H9 (cell line): ENCODE measurements at regions not wholly inside any gene's neighbourhood (a gene's known extent, or its start where the extent isn't known, plus 50 kb on each side); places are given as distances from the start of the nearest gene placed in this dataset.

ENCODE experiments used
- DNase-seq: peaks from one replicate; pipeline ENCODE4 v3.0.0-alpha.2; 2017
- H2AFZ ChIP-seq: one replicate; pipeline ENCODE4 v1.6.1; 2013; ENCODE audit warnings: mild to moderate bottlenecking, low read length, control low read depth, moderate library complexity
- H2AK5ac ChIP-seq: 2 replicates; pipeline ENCODE4 v1.6.1; 2013; ENCODE audit warnings: low read length, control low read depth, mixed read lengths; ENCODE audit not compliant: insufficient read length
- H2BK120ac ChIP-seq: one replicate; pipeline ENCODE4 v1.6.1; 2013; ENCODE audit warnings: low read depth, mild to moderate bottlenecking, low read length, control low read depth, inconsistent platforms; ENCODE audit not compliant: poor library complexity, severe bottlenecking
- H2BK12ac ChIP-seq: 2 replicates; pipeline ENCODE4 v1.6.1; 2013; ENCODE audit warnings: low read length, control low read depth, mixed read lengths, low read depth; ENCODE audit not compliant: insufficient read length
- H2BK15ac ChIP-seq: 2 replicates; pipeline ENCODE4 v1.6.1; 2013; ENCODE audit warnings: low read depth, low read length, control low read depth
- H2BK20ac ChIP-seq: one replicate; pipeline ENCODE4 v1.6.1; 2013; ENCODE audit warnings: low read depth, mild to moderate bottlenecking, low read length, control low read depth, inconsistent platforms; ENCODE audit not compliant: poor library complexity, severe bottlenecking
- H2BK5ac ChIP-seq: 2 replicates; pipeline ENCODE4 v1.6.1; 2013; ENCODE audit warnings: low read length, control low read depth, mixed read lengths; ENCODE audit not compliant: insufficient read length
- H3K14ac ChIP-seq: 2 replicates; pipeline ENCODE4 v1.6.1; 2013; ENCODE audit warnings: low read length, control low read depth; ENCODE audit not compliant: insufficient read depth
- H3K18ac ChIP-seq: 2 replicates; pipeline ENCODE4 v1.6.1; 2013; ENCODE audit warnings: low read depth, mild to moderate bottlenecking, mixed read lengths, low read length, control low read depth; ENCODE audit not compliant: insufficient read length
- H3K23ac ChIP-seq: 2 replicates; pipeline ENCODE4 v1.6.1; 2013; ENCODE audit warnings: low read length, control low read depth, mixed read lengths, low read depth; ENCODE audit not compliant: insufficient read length
- H3K23me2 ChIP-seq: 2 replicates; pipeline ENCODE4 v1.6.1; 2013; ENCODE audit warnings: low read depth, mild to moderate bottlenecking, mixed read lengths, low read length, control low read depth; ENCODE audit not compliant: insufficient read length, poor library complexity, severe bottlenecking
- H3K27ac ChIP-seq: 2 replicates; pipeline ENCODE4 v1.5.1; 2013; ENCODE audit warnings: low read length, control low read depth, mixed read lengths, low read depth; ENCODE audit not compliant: insufficient read length
- H3K27me3 ChIP-seq: 2 replicates; pipeline ENCODE4 v1.6.1; 2013; ENCODE audit warnings: low read length, control low read depth, inconsistent platforms; ENCODE audit not compliant: insufficient read depth
- H3K4ac ChIP-seq: 2 replicates; pipeline ENCODE4 v1.6.1; 2013; ENCODE audit warnings: low read depth, mild to moderate bottlenecking, control low read depth, inconsistent platforms, low read length, moderate library complexity
- H3K4me1 ChIP-seq: 2 replicates; pipeline ENCODE4 v1.6.1; 2013; ENCODE audit warnings: low read length, control low read depth, inconsistent platforms; ENCODE audit not compliant: insufficient read depth
- H3K4me2 ChIP-seq: 2 replicates; pipeline ENCODE4 v1.6.1; 2013; ENCODE audit warnings: low read length, control low read depth, mixed read lengths; ENCODE audit not compliant: insufficient read length, insufficient read depth
- H3K56ac ChIP-seq: 2 replicates; pipeline ENCODE4 v1.6.1; 2013; ENCODE audit warnings: low read depth, mild to moderate bottlenecking, mixed read lengths, low read length, control low read depth; ENCODE audit not compliant: insufficient read length
- H3K79me1 ChIP-seq: 2 replicates; pipeline ENCODE4 v1.6.1; 2013; ENCODE audit warnings: low read depth, mild to moderate bottlenecking, moderate library complexity, low read length, control low read depth, inconsistent platforms; ENCODE audit not compliant: insufficient read depth, poor library complexity, severe bottlenecking
- H3K79me2 ChIP-seq: 2 replicates; pipeline ENCODE4 v1.6.1; 2013; ENCODE audit warnings: low read length, control low read depth, inconsistent platforms; ENCODE audit not compliant: insufficient read depth
- H3K9ac ChIP-seq: 2 replicates; pipeline ENCODE4 v1.6.1; 2013; ENCODE audit warnings: low read length, control low read depth, mixed read lengths; ENCODE audit not compliant: insufficient read length; ENCODE audit errors: extremely low read depth
- H3K9me3 ChIP-seq: one replicate; pipeline ENCODE4 v1.6.1; 2013; ENCODE audit warnings: low read depth, low read length, inconsistent platforms; ENCODE audit not compliant: control insufficient read depth
- H3T11ph ChIP-seq: one replicate; pipeline ENCODE4 v1.6.1; 2013; ENCODE audit warnings: mild to moderate bottlenecking, low read length, control low read depth, inconsistent platforms
- H4K20me1 ChIP-seq: one replicate; pipeline ENCODE4 v1.6.1; 2013; ENCODE audit not compliant: control insufficient read depth, insufficient read length, insufficient read depth
- H4K5ac ChIP-seq: 2 replicates; pipeline ENCODE4 v1.6.1; 2013; ENCODE audit warnings: low read depth, mild to moderate bottlenecking, mixed read lengths, low read length, control low read depth; ENCODE audit not compliant: insufficient read length
- H4K8ac ChIP-seq: replicated peaks from 2 replicates; pipeline ENCODE4 v1.6.1; 2013; ENCODE audit warnings: low read length, control low read depth, mixed read lengths, low read depth; ENCODE audit not compliant: insufficient read length
- H4K91ac ChIP-seq: 2 replicates; pipeline ENCODE4 v1.6.1; 2013; ENCODE audit warnings: low read depth, mild to moderate bottlenecking, moderate library complexity, mixed read lengths, low read length, control low read depth; ENCODE audit not compliant: insufficient read length
- H3K27ac Mint-ChIP-seq, 3 experiments: 2 replicates in 2 of 3; 3 replicates in 1 of 3; pipeline ENCODE4 v1.8.0; 2020 to 2021; ENCODE audit warnings: mixed read lengths in 3 of 3, mild to moderate bottlenecking in 1 of 3, moderate library complexity in 1 of 3
- H3K27me3 Mint-ChIP-seq: 2 replicates; pipeline ENCODE4 v1.8.0; 2021; ENCODE audit warnings: low read depth, mild to moderate bottlenecking, moderate library complexity, mixed read lengths
- H3K36me3 Mint-ChIP-seq, 3 experiments: 2 replicates in 2 of 3; 3 replicates in 1 of 3; pipeline ENCODE4 v1.8.0; 2020 to 2021; ENCODE audit warnings: low read depth in 3 of 3, mixed read lengths in 3 of 3; ENCODE audit not compliant: insufficient read depth in 1 of 3
- H3K4me1 Mint-ChIP-seq, 2 experiments: 2 replicates each; pipeline ENCODE4 v1.8.0; 2020; ENCODE audit warnings: mixed read lengths in 2 of 2
- H3K4me3 Mint-ChIP-seq, 2 experiments: 2 replicates in 1 of 2; 3 replicates in 1 of 2; pipeline ENCODE4 v1.8.0; 2020 to 2021; ENCODE audit warnings: mild to moderate bottlenecking in 2 of 2, mixed read lengths in 2 of 2, moderate library complexity in 1 of 2
- H3K9me3 Mint-ChIP-seq, 2 experiments: 2 replicates in 1 of 2; 3 replicates in 1 of 2; pipeline ENCODE4 v1.8.0; 2020; ENCODE audit warnings: mild to moderate bottlenecking in 2 of 2, mixed read lengths in 2 of 2, moderate library complexity in 1 of 2
- CTCF ChIP-seq: fragments of 200-600 bp; sonication (generic); conservative IDR thresholded peaks from 3 replicates; pipeline ENCODE4 v1.8.0; 2021; ENCODE audit warnings: antibody characterized with exemption, mild to moderate bottlenecking
- WGBS: extraction: QIAGEN DNeasy Blood & Tissue Kit; methylation state at CpG from one replicate; pipeline ENCODE4 v1.1.7; 2013; ENCODE audit warnings: missing lambda C conversion rate, low lambda C conversion rate, mixed read lengths; ENCODE audit not compliant: insufficient read length; ENCODE audit errors: extremely low coverage; 5-methylcytosine and 5-hydroxymethylcytosine counted together

- no peak overlapping the region for H2AFZ ChIP-seq
- no peaks in the 10 kb centered on the region for H3K23me2 ChIP-seq
- H3K56ac ChIP-seq = no peak overlapping the region
- no peak overlapping the region for H3K4me2 ChIP-seq
- no peak overlapping the region for H4K91ac ChIP-seq
- TF ChIP-seq CTCF = no peak
- no peak overlapping the region for H2BK5ac ChIP-seq
- no peak overlapping the region for H3K27ac Mint-ChIP-seq
- H3K14ac ChIP-seq = no peak overlapping the region
- H4K5ac ChIP-seq = no peak overlapping the region
- H3K9ac ChIP-seq = no peak overlapping the region
- H3K4ac ChIP-seq = no peak overlapping the region
- H2BK15ac ChIP-seq = no peak overlapping the region
- no peak overlapping the region for H3K18ac ChIP-seq
- H3T11ph ChIP-seq = no peak overlapping the region
- no peaks in the 10 kb centered on the region for H3K79me1 ChIP-seq
- H3K79me2 ChIP-seq = no peaks in the 10 kb centered on the region
- no peaks in the 10 kb centered on the region for H4K20me1 ChIP-seq
- no peak overlapping the region for H3K4me3 Mint-ChIP-seq
- no peak for DNase-seq
- H3K27me3 Mint-ChIP-seq = no peaks in the 10 kb centered on the region
- no peak overlapping the region for H3K27ac ChIP-seq
- H3K23ac ChIP-seq = no peak overlapping the region
- no CpG with 5 or more reads among the region's 1 CpG for WGBS
- H2BK12ac ChIP-seq = no peak overlapping the region
- H4K8ac ChIP-seq = no peak overlapping the region
- no peak overlapping the region for H2BK120ac ChIP-seq
- no peaks in the 10 kb centered on the region for H3K27me3 ChIP-seq
- H3K36me3 Mint-ChIP-seq = no peaks in the 10 kb centered on the region
- H3K4me1 ChIP-seq = peaks cover 2% of the 10 kb centered on the region; the same call in 1 of the 2 replicates
- H2AK5ac ChIP-seq = no peak overlapping the region
- H3K9me3 ChIP-seq = no peaks in the 10 kb centered on the region
- H2BK20ac ChIP-seq = no peak overlapping the region
- no peaks in the 10 kb centered on the region for H3K9me3 Mint-ChIP-seq
- peaks cover 5 to 7% of the 10 kb centered on the region in 2 experiments for H3K4me1 Mint-ChIP-seq
These were observed 1507.2 kb upstream of the PIK3C3 start for GRCh38 chr18:40447820-40448219.
